GM18508 (cell line): ENCODE measurements at regions not wholly inside any gene's neighbourhood (a gene's known extent, or its start where the extent isn't known, plus 50 kb on each side); places are given as distances from the start of the nearest gene placed in this dataset.

Experiments used
- ATAC-seq: cut with Tn5 transposase; IDR thresholded peaks from one replicate; pipeline ENCODE4 v1.9.1; 2021; ENCODE audit warnings: moderate number of reproducible peaks; ENCODE audit not compliant: insufficient read depth, unreplicated experiment

DNA sequence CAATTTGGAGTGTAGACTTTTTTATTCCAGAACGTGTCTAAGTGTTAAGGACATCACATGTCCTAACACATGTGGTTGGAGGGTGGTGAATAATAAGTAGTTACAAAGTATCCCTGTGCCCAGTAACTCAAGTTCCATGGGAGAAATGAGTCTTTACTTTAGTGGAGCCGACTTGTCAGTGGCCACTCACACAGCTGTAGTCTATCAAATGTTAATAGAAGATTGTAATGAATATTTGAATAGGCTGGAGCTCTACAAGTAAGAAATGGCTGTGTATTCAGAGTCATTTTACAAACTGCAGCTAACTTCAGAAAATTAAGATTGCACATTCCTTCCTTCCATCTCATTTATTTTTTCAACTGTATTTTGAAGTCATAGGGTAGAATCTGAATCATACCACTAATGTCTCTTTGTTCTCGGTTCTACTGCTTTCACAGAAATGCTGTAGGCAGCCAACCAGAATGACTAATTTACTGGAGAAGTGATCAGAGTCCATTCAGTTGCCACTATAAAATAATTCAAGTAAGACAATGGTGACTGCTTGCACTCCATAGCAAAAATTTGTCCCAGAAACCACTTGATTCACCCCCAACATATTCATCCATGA is 394.8 kb downstream of the NR2F1-AS1 start:
- ATAC-seq, result no peak

DNA sequence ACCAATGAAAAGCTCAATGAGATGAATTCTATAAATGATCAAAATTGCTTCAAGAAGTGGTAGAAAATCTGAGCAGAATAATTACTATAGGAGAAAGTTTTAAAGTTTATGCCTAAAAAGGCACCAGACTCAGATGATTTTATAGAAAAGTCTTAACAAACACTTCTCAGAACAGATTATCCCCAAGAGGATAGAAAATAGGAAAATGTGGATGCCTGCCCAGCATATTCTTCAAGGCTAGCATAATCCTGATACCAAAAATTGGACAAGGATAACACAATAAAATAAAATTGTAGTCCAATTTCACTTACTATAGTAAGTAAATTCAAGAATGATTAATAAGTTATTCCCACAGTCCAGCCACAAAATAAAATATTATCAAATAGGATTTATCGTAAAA is 397.0 kb downstream of the NR2F1-AS1 start:
- ATAC-seq, result no peak

DNA sequence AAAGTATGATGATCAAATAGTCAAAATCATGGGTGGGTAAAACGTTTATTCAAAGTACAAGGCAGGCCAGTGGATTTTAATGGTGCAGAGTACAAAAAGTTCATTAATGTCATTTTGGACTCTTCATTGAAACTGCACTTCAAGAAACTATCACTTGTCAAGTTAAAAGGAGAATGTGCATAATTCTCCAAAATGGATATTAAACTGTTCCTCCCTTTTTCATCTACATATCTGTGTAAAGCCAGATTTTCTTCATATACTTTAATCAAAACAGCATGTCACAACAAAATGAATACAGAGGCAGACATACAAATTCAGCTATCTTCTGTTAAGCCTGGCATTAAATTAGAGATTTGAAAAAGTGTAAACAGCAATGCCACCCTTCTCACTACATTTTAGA is 401.6 kb downstream of the NR2F1-AS1 start:
- ATAC-seq, result no peak

DNA sequence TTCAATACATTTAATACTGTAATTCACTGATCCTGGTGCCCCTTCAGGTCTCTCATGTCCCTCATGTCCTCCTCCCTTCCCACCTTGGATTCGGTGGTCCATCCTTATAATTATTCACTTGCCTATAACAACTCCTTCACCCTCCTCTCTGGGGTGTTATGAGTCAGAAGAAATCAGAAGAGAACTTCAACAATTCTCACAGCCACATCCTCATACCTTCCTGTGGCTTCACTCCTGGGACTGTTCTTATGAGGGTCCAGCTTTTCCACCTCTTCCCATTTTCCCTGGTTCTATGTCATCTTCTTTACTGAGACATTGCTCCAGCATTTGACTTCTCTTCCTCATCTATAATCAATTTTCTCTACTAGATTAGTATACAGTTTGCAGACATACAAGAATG is 406.1 kb downstream of the NR2F1-AS1 start:
- ATAC-seq, result no peak

DNA sequence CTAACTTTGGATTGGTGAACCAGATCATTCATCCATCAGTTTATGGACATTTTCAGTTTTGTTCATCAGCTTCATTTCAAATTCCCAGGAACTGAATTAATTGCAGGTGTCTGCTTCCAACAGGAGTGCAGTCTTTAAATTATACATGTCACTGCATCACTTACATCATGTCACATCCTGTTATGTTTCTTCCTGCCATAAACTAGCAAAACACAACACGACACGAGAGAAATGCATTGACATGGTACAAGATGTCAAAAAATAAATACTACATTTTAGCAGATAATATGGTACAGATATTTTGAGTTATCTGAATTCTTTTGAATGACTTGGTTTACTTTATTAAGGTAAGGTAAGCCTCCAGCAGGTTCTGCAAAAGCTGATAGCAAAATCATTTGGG is 415.5 kb downstream of the NR2F1-AS1 start:
- no peak for ATAC-seq

DNA sequence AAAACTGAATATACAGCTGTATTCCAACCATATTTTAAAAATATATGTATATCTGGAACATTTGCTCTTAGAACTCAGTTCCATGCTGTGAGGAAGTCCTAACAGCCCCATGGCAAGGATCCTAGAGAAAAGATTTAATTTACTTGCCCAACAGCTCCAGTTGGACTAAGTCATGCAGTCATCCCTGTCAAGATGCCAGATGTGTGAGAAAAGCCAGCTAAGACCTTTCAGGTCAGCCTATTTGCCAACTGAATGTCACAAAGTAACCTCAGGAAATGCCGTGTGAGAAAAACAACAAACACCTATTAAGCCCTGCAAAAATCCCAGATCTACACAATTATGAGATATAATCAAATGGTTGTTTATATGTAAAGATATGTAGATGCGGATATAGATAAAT is 416.3 kb downstream of the NR2F1-AS1 start:
- ATAC-seq, result no peak

DNA sequence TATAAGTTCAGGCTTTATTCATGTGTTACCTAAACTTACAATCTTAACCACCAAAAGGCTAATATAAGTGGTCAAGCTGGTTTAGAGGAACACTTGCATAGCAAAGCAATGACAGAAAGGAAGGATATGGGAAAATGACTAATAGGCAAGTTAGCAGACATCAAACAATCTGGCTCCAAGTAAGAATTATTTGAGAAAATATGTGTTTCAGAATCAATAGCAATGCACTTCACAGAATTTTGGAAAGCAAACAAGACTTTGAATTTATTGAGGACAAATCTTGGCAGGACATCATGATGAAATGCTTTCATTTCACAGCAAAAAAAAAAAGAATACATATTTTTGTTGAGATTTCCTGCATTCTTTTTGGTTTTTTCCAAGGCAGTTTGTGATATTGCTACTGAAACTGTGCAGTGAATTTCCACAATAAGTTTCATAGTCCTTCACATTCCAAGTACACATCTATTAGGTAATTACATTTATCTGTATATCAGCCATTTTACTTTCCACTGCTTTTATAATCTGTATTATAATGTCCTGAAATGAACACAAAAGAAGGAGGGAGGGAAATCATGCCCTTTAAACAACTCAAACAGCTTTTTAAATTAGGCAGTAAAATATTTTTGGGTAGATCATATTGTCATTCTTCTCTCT is 417.9 kb downstream of the NR2F1-AS1 start:
- no peak for ATAC-seq

DNA sequence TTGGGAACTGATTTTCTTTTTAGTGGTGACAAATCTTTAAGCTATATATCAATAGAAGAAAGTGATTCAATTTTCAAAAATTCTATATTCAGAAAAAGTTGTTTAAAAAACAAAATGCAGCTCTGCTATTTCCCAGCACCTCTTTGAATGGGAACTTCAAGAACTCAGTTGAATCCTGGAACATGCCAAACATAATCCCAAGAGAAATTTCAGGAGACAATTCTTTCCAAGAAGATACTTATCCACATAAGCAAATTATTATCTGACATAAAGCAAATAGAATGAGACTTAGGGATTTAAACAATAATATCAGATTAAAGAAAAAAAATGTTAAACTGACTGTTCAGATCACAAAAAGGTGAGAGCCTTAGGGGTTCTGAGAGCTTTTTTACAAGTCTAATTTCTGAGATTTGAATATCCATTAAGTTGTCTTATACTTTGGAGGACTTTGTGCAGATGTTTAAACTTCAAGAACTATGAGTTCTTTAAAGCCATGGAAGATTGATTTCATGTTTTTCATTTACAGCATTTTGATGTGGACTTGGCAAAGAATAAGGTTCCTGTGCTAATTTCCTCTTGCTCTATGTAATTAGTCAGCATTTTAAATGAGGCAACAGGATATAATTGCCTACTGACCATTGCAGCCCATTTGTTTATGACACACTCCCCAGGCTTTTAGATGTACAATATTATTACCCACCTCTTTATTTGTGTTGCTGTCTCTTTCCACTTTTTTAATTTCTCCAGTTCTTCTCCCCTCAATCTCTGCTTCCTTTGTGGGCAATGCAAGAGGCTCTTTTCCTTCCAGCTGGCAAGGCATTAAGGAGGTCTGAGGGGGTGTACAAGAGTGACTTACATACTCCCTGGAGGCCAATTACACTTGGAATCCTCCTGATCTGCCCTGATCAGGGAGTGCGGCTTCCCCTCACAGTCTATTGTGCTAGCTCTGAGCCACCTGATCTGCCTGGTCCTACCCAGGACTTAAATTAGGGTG is 419.1 kb downstream of the NR2F1-AS1 start:
- no peak for ATAC-seq

DNA sequence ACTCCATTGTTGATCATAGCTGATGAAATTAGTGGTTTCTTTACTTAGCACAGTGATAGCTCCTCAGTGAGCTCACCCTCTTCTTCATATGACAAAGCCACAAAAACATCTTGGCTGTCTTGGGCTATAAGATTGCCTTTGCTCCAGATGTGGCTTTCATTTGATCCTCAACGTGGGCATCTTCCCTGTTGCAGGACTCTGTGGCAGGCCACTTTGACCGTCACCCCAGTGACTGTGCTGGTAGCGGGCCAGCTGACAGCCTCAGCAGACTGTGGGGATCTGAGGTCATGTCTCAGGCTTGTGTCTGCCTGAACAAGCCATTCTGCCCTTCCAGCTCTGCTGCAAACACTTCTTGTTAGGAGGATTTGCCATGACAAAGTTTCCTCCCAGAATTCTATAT is 422.2 kb downstream of the NR2F1-AS1 start:
- ATAC-seq, result no peak

DNA sequence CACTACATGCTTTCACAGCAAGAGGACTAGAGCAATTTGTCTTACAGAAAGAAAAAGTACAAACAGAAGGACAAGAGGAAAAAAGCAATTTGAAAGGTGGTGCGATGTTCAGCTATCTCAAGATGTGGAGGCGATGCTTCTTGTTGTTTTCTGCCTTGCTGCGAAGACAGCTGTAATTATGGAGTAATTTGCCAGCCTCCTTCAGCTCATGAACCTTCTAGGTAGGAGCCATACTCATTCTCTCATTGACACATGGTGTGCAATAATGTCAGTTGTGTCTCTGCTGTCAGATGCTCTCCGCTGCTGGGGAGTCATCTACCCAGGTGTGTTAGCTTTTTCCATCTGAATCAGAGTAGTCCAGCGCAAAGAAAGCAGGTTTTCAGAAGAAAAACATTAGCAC is 424.5 kb downstream of the NR2F1-AS1 start:
- no peak for ATAC-seq

DNA sequence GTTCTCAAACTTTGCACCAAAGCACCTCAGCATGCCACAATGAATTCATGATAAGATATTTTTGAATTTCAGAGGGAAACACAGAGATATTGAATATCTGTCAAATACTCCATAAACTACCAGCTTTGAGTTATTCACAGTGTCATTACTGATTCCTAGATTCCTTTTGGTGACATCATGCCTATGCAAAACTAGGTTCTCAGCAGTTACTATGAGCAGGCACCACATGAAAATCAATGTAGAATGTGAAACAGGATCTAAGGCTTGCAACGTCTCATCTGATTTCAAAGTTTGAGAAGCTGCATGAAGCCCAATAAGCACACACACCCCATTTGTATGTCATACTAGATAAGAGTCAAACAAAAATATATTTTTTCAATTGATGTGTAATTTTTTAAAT is 426.5 kb downstream of the NR2F1-AS1 start:
- ATAC-seq, result no peak

DNA sequence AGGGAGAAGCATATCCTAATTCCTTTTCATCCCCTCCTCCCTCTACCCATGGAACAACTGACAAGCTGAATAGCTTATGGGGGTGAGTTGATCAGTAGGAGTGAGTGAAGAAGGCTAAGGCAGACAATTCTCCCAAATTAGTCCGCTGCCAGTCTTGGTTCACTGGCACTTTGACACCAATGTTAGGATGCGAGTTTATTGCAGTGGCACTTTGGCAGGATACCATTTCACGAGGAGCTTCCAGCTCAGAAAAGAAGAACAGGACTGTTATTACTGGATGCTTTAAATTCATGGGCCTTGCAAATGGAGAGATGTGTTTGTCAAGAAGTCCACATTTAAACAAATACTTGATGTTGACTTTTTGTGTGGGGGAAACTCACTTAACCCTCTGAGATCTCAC is 427.6 kb downstream of the NR2F1-AS1 start:
- no peak for ATAC-seq

DNA sequence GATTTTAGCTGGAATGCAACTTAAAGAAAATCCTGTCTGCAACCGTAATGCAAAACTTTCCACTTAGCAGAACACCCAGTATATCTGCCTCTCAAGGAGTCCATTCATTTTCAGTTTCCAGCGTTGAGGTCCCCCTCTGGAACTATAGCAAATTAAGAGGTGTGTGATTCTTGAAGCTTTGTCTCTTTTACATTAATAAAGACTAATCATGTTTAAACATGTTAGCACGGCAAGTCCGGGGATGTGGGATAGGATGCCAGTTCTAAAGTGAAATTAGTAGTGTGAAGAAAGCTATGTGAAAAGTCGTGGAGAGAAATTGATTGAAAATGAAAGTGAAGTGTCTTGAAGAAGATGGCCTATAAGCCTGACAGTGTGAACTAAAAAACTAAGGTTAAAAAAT is 429.1 kb downstream of the NR2F1-AS1 start:
- ATAC-seq, result no peak

DNA sequence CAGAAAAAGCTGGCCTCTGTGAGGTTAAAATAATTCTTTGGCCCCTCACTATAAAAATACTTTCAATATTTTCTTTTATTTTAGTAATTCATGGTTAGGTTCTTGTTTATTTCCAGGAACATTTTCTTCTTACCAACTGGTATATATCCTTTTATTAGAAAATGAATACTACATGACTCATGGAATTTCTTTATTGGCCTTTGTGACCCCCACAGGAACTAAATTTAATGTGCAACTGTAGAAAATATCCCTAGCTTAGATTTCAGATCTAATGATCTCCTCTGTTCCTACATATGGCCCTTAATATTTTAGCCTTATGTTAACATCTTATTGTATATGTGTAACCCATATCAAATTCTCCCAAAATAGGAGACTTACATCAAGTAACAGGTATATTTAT is 429.9 kb downstream of the NR2F1-AS1 start:
- ATAC-seq, result no peak

DNA sequence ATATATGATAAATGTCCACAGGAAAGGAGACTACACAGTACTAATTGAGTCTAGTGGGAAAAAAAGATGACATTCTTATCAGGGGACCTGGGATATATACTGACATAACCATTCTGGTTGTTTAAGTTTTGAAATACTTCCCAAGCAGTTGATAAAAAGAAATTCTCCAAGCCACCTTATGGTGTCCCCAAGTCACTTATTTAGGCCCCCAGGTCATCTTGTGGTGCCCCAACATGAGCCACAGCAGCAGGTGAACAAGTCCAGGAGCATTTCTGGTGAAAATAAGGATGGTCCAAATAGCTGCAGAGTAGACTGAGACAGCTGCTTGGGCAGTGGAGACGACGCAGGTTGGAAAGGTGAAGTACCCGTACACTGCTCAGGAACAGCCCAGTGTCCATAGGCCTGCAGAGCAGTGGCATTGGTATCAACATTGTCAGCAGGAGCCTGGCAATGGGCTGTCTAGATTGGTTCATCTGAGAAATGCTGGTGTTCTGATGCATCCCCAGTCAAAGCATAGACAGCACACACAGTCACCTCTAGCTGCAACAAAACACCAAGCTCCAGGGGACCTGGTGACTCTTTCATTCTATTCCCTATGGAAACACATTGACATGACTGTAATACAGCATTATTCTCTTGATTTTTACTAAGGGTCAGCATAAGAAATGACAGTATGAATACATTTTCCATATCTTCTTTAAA is 430.6 kb downstream of the NR2F1-AS1 start:
- no peak for ATAC-seq

DNA sequence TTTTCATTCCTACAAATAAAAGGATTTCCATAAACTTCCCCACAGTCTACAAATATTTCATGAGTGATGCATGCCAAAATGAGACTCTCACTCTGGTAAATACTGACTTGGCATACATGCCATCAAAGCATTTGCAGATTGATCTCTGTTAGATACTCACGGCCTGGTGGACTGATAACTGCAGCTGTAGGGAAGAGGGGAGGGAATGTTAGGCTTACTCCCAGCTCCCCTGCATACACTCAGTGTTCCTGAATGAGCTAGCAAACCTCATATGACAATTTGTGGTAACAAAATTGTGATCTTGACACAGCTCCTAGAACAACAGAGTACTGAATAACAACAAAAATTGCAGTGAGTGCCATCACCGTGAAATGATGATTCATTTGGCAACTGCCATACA is 435.3 kb downstream of the NR2F1-AS1 start:
- ATAC-seq, result no peak

DNA sequence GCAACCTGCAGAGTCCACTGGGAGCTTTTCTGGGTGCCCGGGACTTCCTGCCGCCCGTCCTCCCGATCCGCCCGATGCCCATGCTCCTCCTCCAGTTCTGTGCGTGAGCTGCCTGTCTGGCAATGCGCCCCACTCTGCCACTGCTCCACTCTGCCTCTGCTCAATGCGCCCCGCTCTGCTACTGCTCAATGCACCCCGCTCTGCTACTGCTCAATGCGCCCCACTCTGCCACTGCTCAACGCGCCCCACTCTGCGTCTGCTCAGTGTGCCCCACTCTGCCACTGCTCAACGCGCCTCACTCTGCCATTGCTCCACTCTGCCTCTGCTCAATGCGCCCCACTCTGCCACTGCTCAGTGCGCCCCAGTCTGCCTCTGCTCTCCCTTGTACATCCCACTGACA is 436.0 kb downstream of the NR2F1-AS1 start:
- ATAC-seq, result no peak

DNA sequence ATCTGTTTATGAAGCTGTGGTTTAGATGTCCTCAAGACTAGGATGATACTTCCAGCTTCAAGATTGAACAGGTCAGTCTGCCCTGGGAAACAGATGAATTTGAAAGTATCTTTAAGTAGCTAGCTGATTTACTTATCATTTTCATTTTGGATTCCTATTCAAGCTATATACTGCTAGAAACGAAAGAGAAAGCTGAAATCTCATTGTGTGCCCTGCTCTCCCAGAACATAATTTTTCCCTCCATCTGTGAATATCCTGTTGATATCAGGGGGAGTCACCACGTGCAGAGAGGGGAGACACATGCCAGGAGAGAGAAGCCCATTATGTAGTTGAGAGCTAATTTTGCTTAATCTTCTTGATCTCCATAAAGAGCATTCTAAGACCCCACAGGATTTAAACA is 439.1 kb downstream of the NR2F1-AS1 start:
- ATAC-seq, result no peak

DNA sequence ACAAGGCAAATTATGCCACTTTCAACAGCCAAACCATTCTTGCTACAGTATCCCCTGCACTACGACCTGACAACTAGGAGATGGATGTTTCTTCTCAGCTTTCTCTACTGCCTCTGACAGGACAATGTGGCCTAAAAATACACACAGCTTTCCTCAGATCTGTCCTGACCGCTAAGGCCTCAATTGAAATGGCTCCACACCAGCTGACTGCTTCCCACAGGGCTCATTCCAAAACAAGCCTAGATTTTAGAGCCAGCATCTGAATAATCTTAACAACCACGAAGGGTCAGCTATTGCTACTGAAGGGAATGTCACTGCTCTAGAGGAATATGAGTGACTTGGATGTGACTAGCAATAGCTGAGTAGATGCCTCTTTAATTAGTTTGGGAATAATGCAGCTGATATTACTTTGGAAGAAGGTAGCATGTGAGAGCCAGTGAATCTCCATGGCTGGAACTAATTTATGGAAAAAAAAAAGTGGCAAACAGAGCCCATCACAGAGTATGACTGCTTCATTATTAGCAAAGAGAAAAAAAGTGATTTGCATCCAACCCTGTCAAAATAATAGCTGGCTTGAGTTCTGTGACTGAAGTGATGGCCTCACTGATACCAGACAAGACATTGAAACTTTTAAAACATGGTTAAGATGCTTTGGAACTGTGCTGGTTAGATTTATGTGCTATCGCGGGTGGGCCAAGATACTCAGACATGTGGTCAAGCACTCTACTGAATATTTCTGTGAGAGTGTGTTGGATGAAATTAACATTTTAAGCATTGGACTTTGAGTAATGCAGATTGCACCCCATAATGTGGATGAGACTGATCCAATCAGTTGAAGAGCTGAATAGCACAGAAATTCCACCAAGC is 450.2 kb downstream of the NR2F1-AS1 start:
- no peak for ATAC-seq

DNA sequence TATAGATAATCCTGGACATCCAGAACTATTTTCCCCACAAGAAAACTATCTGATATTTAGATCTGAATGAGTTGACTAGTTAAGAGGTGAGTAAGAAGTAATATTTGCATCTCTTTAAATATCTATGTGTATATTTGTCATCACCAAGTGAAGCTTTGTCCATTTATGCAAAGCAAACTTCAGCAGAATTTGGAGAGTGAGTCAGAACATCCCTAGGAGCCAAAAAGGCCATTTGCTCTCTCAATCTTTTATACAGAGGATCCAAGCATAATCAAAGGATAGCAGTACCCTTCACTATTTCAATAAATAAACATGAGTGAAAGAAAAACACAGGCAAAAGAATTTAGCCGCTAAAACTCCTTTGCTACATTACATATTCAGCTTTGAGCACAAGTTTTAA is 454.4 kb downstream of the NR2F1-AS1 start:
- ATAC-seq, result no peak
